WTC11 (cell line): ENCODE measurements at regions not wholly inside any gene's neighbourhood (a gene's known extent, or its start where the extent isn't known, plus 50 kb on each side); places are given as distances from the start of the nearest gene placed in this dataset.

Source experiments
- ATAC-seq: fragments of 200-7000 bp; cut with Tn5 transposase; 2 replicates; pipeline ENCODE4 v1.10.0; 2021; ENCODE audit warnings: mild to moderate bottlenecking, moderate library complexity
- CTCF ChIA-PET: fragments of 300-600 bp; sonication (Branson Sonifier 250); formaldehyde crosslinking; loops from one replicate; lab custom pipeline; 2021; ENCODE audit warnings: antibody characterized with exemption; lab: Charles Lee
- POLR2A ChIA-PET: fragments of 350-600 bp; sonication (Branson Sonifier 250); formaldehyde crosslinking; loops from one replicate; lab custom pipeline; 2021; ENCODE audit warnings: antibody characterized with exemption; lab: Charles Lee
- DNase-seq: peaks from one replicate; pipeline ENCODE4 v3.0.0; 2021; ENCODE audit warnings: low spot score
- H3K27ac Mint-ChIP-seq: 2 replicates; pipeline ENCODE4 v1.8.0; 2021; ENCODE audit warnings: mixed read lengths
- H3K27me3 Mint-ChIP-seq: 2 replicates; pipeline ENCODE4 v1.8.0; 2021; ENCODE audit warnings: low read depth, mild to moderate bottlenecking, moderate library complexity, mixed read lengths
- H3K36me3 Mint-ChIP-seq: 2 replicates; pipeline ENCODE4 v1.8.0; 2021; ENCODE audit warnings: mixed read lengths
- H3K4me1 Mint-ChIP-seq: 2 replicates; pipeline ENCODE4 v1.8.0; 2022; ENCODE audit warnings: mixed read lengths
- H3K4me3 Mint-ChIP-seq: 2 replicates; pipeline ENCODE4 v1.8.0; 2021; ENCODE audit warnings: mild to moderate bottlenecking, moderate library complexity, mixed read lengths
- H3K9me3 Mint-ChIP-seq: 2 replicates; pipeline ENCODE4 v1.8.0; 2021; ENCODE audit warnings: mixed read lengths
- CBFB ChIP-seq: sonication (generic); formaldehyde crosslinking; IDR thresholded peaks from 2 replicates; pipeline ENCODE4 v1.8.1; 2022; ENCODE audit warnings: mild to moderate bottlenecking, low read depth, missing genetic modification reagents
- CREM ChIP-seq: sonication (generic); formaldehyde crosslinking; IDR thresholded peaks from 2 replicates; pipeline ENCODE4 v1.8.1; 2022; ENCODE audit warnings: mild to moderate bottlenecking, missing genetic modification reagents, moderate library complexity
- ETV6 ChIP-seq: sonication (generic); formaldehyde crosslinking; IDR thresholded peaks from 2 replicates; pipeline ENCODE4 v1.8.1; 2022; ENCODE audit warnings: mild to moderate bottlenecking, missing genetic modification reagents
- FOXJ3 ChIP-seq: sonication (generic); formaldehyde crosslinking; IDR thresholded peaks from 2 replicates; pipeline ENCODE4 v1.9.0; 2021; ENCODE audit warnings: missing genetic modification reagents, mild to moderate bottlenecking, borderline replicate concordance
- FOXP1 ChIP-seq: sonication (generic); formaldehyde crosslinking; IDR thresholded peaks from 2 replicates; pipeline ENCODE4 v1.8.0; 2022; ENCODE audit warnings: missing genetic modification reagents, mild to moderate bottlenecking, moderate library complexity, borderline replicate concordance
- GRHL2 ChIP-seq: fragments of 250-450 bp; sonication (Bioruptor Pico); IDR thresholded peaks from 2 replicates; pipeline ENCODE4 v1.8.0; 2022; ENCODE audit warnings: mild to moderate bottlenecking, moderate library complexity; ENCODE audit not compliant: insufficient replicate concordance, severe bottlenecking
- JAZF1 ChIP-seq: fragments of 250-450 bp; sonication (Bioruptor Pico); IDR thresholded peaks from 2 replicates; pipeline ENCODE4 v1.9.0; 2021; ENCODE audit warnings: moderate library complexity, mild to moderate bottlenecking, inconsistent platforms
- MLX ChIP-seq: sonication (generic); formaldehyde crosslinking; IDR thresholded peaks from 2 replicates; pipeline ENCODE4 v1.8.1; 2023; ENCODE audit warnings: mild to moderate bottlenecking, missing genetic modification reagents, moderate library complexity
- NFE2L1 ChIP-seq: sonication (generic); formaldehyde crosslinking; IDR thresholded peaks from 2 replicates; pipeline ENCODE4 v1.8.1; 2023; ENCODE audit warnings: missing genetic modification reagents
- OVOL2 ChIP-seq: fragments of 250-450 bp; sonication (Bioruptor Pico); IDR thresholded peaks from 2 replicates; pipeline ENCODE4 v1.9.0; 2021; ENCODE audit warnings: mild to moderate bottlenecking, borderline replicate concordance
- PRRX2 ChIP-seq: fragments of 250-450 bp; sonication (Bioruptor Pico); IDR thresholded peaks from 2 replicates; pipeline ENCODE4 v1.8.0; 2021; ENCODE audit warnings: mild to moderate bottlenecking
- SOX15 ChIP-seq: fragments of 250-450 bp; sonication (Bioruptor Pico); IDR thresholded peaks from 2 replicates; pipeline ENCODE4 v1.9.0; 2021; ENCODE audit warnings: mild to moderate bottlenecking
- SP1 ChIP-seq: sonication (generic); formaldehyde crosslinking; conservative IDR thresholded peaks from 2 replicates; pipeline ENCODE4 v1.8.1; 2022; ENCODE audit warnings: missing genetic modification reagents
- ZBTB21 ChIP-seq: sonication (generic); formaldehyde crosslinking; IDR thresholded peaks from 2 replicates; pipeline ENCODE4 v1.8.1; 2023; ENCODE audit warnings: mild to moderate bottlenecking, missing genetic modification reagents, borderline replicate concordance
- ZNF121 ChIP-seq: sonication (generic); formaldehyde crosslinking; IDR thresholded peaks from 2 replicates; pipeline ENCODE4 v1.8.0; 2023; ENCODE audit warnings: missing genetic modification reagents
- ZNF138 ChIP-seq: sonication (generic); formaldehyde crosslinking; conservative IDR thresholded peaks from 2 replicates; pipeline ENCODE4 v1.8.1; 2022; ENCODE audit warnings: mild to moderate bottlenecking, moderate library complexity, missing genetic modification reagents
- ZNF232 ChIP-seq: sonication (generic); formaldehyde crosslinking; IDR thresholded peaks from 2 replicates; pipeline ENCODE4 v1.8.0; 2022; ENCODE audit warnings: mild to moderate bottlenecking, missing genetic modification reagents
- ZNF263 ChIP-seq: sonication (generic); formaldehyde crosslinking; IDR thresholded peaks from 2 replicates; pipeline ENCODE4 v1.8.1; 2022; ENCODE audit warnings: low read depth, mild to moderate bottlenecking, moderate library complexity, missing genetic modification reagents
- ZNF423 ChIP-seq: fragments of 250-450 bp; sonication (Bioruptor Pico); IDR thresholded peaks from 2 replicates; pipeline ENCODE4 v2.1.2; 2022; ENCODE audit warnings: mild to moderate bottlenecking, moderate library complexity
- ZSCAN18 ChIP-seq: fragments of 250-450 bp; sonication (Bioruptor Pico); IDR thresholded peaks from 2 replicates; pipeline ENCODE4 v2.1.2; 2022; ENCODE audit warnings: mild to moderate bottlenecking, moderate library complexity
- TF ChIP-seq, protein P1 (sequence below): sonication (generic); formaldehyde crosslinking; IDR thresholded peaks from 2 replicates; pipeline ENCODE4 v1.8.0; 2023; ENCODE audit warnings: missing genetic modification reagents, mild to moderate bottlenecking, borderline replicate concordance
- TF ChIP-seq, protein P2 (sequence below): sonication (generic); formaldehyde crosslinking; IDR thresholded peaks from 2 replicates; pipeline ENCODE4 v1.8.0; 2022; ENCODE audit warnings: mild to moderate bottlenecking, missing genetic modification reagents
- TF ChIP-seq, protein P3 (sequence below): fragments of 250-450 bp; sonication (Bioruptor Pico); IDR thresholded peaks from 2 replicates; pipeline ENCODE4 v1.9.0; 2021; ENCODE audit warnings: moderate library complexity, mild to moderate bottlenecking, inconsistent platforms, borderline replicate concordance
- TF ChIP-seq, protein P4 (sequence below): fragments of 250-450 bp; sonication (Bioruptor Pico); IDR thresholded peaks from 2 replicates; pipeline ENCODE4 v1.9.0; 2021; ENCODE audit warnings: mild to moderate bottlenecking, borderline replicate concordance

DNA sequence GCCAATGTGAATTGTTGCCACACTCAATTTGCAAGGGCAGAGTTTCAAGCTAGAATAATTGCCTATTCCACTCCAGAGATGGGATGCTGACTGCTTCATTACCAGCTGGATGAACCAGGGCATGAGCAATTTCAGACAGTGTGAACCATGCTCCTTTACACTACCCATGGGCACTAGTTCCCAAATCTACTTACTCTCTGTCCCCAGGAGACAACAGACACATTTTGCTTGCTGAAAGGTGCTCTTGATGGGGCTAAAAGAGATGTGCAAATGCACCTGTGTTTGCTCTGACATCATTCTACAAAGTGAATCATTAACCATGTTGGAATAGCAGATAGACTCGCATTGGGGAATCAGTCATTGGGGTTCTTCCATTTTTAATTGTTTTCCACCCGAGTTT lies 522.3 kb upstream of the NUDT12 start:
- CTCF ChIA-PET: no interaction called here
- TF ChIP-seq FOXJ3 (CRISPR knock-in tag): no peak
- TF ChIP-seq CREM (CRISPR knock-in tag): no peak
- TF ChIP-seq FOXP1: no peak
- no peak for TF ChIP-seq ZNF423
- no peak for TF ChIP-seq NFE2L1 (CRISPR knock-in tag)
- no peak for TF ChIP-seq ZNF232
- TF ChIP-seq PRRX2: no peak
- TF ChIP-seq, protein P1, sequence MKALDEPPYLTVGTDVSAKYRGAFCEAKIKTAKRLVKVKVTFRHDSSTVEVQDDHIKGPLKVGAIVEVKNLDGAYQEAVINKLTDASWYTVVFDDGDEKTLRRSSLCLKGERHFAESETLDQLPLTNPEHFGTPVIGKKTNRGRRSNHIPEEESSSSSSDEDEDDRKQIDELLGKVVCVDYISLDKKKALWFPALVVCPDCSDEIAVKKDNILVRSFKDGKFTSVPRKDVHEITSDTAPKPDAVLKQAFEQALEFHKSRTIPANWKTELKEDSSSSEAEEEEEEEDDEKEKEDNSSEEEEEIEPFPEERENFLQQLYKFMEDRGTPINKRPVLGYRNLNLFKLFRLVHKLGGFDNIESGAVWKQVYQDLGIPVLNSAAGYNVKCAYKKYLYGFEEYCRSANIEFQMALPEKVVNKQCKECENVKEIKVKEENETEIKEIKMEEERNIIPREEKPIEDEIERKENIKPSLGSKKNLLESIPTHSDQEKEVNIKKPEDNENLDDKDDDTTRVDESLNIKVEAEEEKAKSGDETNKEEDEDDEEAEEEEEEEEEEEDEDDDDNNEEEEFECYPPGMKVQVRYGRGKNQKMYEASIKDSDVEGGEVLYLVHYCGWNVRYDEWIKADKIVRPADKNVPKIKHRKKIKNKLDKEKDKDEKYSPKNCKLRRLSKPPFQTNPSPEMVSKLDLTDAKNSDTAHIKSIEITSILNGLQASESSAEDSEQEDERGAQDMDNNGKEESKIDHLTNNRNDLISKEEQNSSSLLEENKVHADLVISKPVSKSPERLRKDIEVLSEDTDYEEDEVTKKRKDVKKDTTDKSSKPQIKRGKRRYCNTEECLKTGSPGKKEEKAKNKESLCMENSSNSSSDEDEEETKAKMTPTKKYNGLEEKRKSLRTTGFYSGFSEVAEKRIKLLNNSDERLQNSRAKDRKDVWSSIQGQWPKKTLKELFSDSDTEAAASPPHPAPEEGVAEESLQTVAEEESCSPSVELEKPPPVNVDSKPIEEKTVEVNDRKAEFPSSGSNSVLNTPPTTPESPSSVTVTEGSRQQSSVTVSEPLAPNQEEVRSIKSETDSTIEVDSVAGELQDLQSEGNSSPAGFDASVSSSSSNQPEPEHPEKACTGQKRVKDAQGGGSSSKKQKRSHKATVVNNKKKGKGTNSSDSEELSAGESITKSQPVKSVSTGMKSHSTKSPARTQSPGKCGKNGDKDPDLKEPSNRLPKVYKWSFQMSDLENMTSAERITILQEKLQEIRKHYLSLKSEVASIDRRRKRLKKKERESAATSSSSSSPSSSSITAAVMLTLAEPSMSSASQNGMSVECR (CRISPR knock-in tag): no peak
- TF ChIP-seq ZSCAN18 (CRISPR knock-in tag): no peak
- no peak for TF ChIP-seq ZNF138 (CRISPR knock-in tag)
- TF ChIP-seq, protein P2, sequence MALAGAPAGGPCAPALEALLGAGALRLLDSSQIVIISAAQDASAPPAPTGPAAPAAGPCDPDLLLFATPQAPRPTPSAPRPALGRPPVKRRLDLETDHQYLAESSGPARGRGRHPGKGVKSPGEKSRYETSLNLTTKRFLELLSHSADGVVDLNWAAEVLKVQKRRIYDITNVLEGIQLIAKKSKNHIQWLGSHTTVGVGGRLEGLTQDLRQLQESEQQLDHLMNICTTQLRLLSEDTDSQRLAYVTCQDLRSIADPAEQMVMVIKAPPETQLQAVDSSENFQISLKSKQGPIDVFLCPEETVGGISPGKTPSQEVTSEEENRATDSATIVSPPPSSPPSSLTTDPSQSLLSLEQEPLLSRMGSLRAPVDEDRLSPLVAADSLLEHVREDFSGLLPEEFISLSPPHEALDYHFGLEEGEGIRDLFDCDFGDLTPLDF (CRISPR knock-in tag): no peak
- TF ChIP-seq SP1 (CRISPR knock-in tag): no peak
- no peak for TF ChIP-seq ETV6 (CRISPR knock-in tag)
- no peak for TF ChIP-seq OVOL2 (CRISPR knock-in tag)
- no peak for TF ChIP-seq SOX15 (CRISPR knock-in tag)
- no peak for TF ChIP-seq JAZF1
- TF ChIP-seq, protein P3, sequence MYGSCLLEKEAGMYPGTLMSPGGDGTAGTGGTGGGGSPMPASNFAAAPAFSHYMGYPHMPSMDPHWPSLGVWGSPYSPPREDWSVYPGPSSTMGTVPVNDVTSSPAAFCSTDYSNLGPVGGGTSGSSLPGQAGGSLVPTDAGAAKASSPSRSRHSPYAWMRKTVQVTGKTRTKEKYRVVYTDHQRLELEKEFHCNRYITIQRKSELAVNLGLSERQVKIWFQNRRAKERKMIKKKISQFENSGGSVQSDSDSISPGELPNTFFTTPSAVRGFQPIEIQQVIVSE (CRISPR knock-in tag): no peak
- no peak for TF ChIP-seq ZNF263 (CRISPR knock-in tag)
- no peak for TF ChIP-seq CBFB (CRISPR knock-in tag)
- TF ChIP-seq ZBTB21 (CRISPR knock-in tag): no peak
- H3K36me3 Mint-ChIP-seq: peaks cover 10% of the 10 kb centered on the region
- POLR2A ChIA-PET: interaction anchor here (0.5 kb wide), 1 partner anchor 915 kb away, joined by 3 read pairs; no protein-coding TSS in a partner anchor
- H3K27ac Mint-ChIP-seq: no peak overlapping the region; the same call in 1 of the 2 replicates
- H3K9me3 Mint-ChIP-seq: peaks cover 6% of the 10 kb centered on the region
- no peak overlapping the region for H3K4me3 Mint-ChIP-seq
- no peaks in the 10 kb centered on the region for H3K27me3 Mint-ChIP-seq
- ATAC-seq: no peak
- DNase-seq: no peak
- H3K4me1 Mint-ChIP-seq: peaks cover 35% of the 10 kb centered on the region

DNA sequence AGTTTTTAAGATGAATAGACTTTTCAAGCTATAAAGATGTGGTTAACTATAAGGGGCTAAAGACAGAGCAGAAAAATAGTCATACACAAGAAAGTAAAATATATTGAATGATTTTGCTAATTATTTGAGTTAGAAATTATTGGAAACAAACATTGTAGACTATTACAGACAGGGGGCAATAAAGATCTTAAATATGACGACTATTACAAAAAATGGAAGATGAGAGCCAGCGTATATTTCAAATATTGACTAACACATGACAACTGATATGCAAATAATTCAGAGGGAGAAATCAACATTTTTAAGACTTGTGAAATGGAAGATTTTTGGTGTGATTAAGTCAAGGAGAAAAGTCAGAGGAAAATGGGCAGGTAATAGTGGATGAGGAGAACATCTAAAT lies 520.2 kb upstream of the NUDT12 start:
- peaks cover 18% of the 10 kb centered on the region for H3K36me3 Mint-ChIP-seq
- DNase-seq (no peak), ATAC-seq (no peak)
- H3K27ac Mint-ChIP-seq: no peak overlapping the region
- H3K9me3 Mint-ChIP-seq: peaks cover 6% of the 10 kb centered on the region
- peaks cover 28% of the 10 kb centered on the region for H3K4me1 Mint-ChIP-seq
- H3K27me3 Mint-ChIP-seq: no peaks in the 10 kb centered on the region
- ChIA-PET CTCF (no interaction called here), POLR2A (no interaction called here)
- no peak overlapping the region for H3K4me3 Mint-ChIP-seq
- no peak for TF ChIP-seq MLX
- TF ChIP-seq, protein P3 (CRISPR knock-in tag): no peak
- no peak for TF ChIP-seq JAZF1
- TF ChIP-seq, protein P4, sequence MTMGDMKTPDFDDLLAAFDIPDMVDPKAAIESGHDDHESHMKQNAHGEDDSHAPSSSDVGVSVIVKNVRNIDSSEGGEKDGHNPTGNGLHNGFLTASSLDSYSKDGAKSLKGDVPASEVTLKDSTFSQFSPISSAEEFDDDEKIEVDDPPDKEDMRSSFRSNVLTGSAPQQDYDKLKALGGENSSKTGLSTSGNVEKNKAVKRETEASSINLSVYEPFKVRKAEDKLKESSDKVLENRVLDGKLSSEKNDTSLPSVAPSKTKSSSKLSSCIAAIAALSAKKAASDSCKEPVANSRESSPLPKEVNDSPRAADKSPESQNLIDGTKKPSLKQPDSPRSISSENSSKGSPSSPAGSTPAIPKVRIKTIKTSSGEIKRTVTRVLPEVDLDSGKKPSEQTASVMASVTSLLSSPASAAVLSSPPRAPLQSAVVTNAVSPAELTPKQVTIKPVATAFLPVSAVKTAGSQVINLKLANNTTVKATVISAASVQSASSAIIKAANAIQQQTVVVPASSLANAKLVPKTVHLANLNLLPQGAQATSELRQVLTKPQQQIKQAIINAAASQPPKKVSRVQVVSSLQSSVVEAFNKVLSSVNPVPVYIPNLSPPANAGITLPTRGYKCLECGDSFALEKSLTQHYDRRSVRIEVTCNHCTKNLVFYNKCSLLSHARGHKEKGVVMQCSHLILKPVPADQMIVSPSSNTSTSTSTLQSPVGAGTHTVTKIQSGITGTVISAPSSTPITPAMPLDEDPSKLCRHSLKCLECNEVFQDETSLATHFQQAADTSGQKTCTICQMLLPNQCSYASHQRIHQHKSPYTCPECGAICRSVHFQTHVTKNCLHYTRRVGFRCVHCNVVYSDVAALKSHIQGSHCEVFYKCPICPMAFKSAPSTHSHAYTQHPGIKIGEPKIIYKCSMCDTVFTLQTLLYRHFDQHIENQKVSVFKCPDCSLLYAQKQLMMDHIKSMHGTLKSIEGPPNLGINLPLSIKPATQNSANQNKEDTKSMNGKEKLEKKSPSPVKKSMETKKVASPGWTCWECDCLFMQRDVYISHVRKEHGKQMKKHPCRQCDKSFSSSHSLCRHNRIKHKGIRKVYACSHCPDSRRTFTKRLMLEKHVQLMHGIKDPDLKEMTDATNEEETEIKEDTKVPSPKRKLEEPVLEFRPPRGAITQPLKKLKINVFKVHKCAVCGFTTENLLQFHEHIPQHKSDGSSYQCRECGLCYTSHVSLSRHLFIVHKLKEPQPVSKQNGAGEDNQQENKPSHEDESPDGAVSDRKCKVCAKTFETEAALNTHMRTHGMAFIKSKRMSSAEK: no peak
- TF ChIP-seq GRHL2 (CRISPR knock-in tag): no peak
- TF ChIP-seq ZNF121: no peak
